IMR-90 (cell line): ENCODE measurements at regions not wholly inside any gene's neighbourhood (a gene's known extent, or its start where the extent isn't known, plus 50 kb on each side); places are given as distances from the start of the nearest gene placed in this dataset.

Experiments
- ATAC-seq: fragments of 200-7000 bp; cut with Tn5 transposase; 2 replicates; pipeline ENCODE4 v1.9.1; 2020; ENCODE audit warnings: low read depth, mild to moderate bottlenecking, moderate library complexity
- BruUV-seq: library from RNA; stranded (reverse); fragments of 400-500 nt; replicated peaks from 2 replicates; lab custom pipeline; 2021; lab: Mats Ljungman, UMichigan
- CTCF ChIA-PET: fragments of 300-600 bp; formaldehyde crosslinking; extraction: SDS; loops from one replicate; lab custom pipeline; 2021; ENCODE audit warnings: antibody characterized with exemption; lab: Yijun Ruan, JAX
- POLR2A ChIA-PET: fragments of 300-600 bp; sonication (Branson Sonifier 250); formaldehyde crosslinking; loops from one replicate; lab custom pipeline; 2022; ENCODE audit warnings: antibody characterized with exemption; ENCODE audit not compliant: unreplicated experiment; lab: Charles Lee
- DNase-seq: peaks from one replicate; pipeline ENCODE4 v3.0.0; 2013
- H2AFZ ChIP-seq: replicated peaks from 2 replicates; pipeline ENCODE3; 2013; ENCODE audit warnings: low read length, mild to moderate bottlenecking; ENCODE audit not compliant: poor library complexity
- H2AK5ac ChIP-seq: 2 replicates; pipeline ENCODE4 v1.6.1; 2013; ENCODE audit warnings: low read depth, low read length, inconsistent platforms
- H2AK9ac ChIP-seq: replicated peaks from 2 replicates; pipeline ENCODE3; 2013; ENCODE audit warnings: mild to moderate bottlenecking, low read depth, low read length, moderate library complexity; ENCODE audit not compliant: poor library complexity
- H2BK120ac ChIP-seq: 2 replicates; pipeline ENCODE4 v1.6.1; 2013; ENCODE audit warnings: low read depth, low read length, inconsistent platforms
- H2BK15ac ChIP-seq: 3 replicates; pipeline ENCODE4 v1.6.1; 2013; ENCODE audit warnings: low read depth, low read length, inconsistent platforms
- H2BK20ac ChIP-seq: 2 replicates; pipeline ENCODE4 v1.6.1; 2013; ENCODE audit warnings: low read depth, mild to moderate bottlenecking, inconsistent platforms, low read length, moderate library complexity
- H2BK5ac ChIP-seq: 2 replicates; pipeline ENCODE4 v1.6.1; 2013; ENCODE audit warnings: mild to moderate bottlenecking, low read depth, low read length, inconsistent platforms; ENCODE audit not compliant: poor library complexity, severe bottlenecking
- H3K14ac ChIP-seq: replicated peaks from 2 replicates; pipeline ENCODE4 v1.6.1; 2013; ENCODE audit warnings: low read depth, low read length, inconsistent platforms
- H3K18ac ChIP-seq: 2 replicates; pipeline ENCODE4 v1.6.1; 2013; ENCODE audit warnings: low read depth, low read length, control low read depth
- H3K23ac ChIP-seq: 2 replicates; pipeline ENCODE4 v1.6.1; 2013; ENCODE audit warnings: low read depth, low read length, inconsistent platforms
- H3K27ac ChIP-seq: 2 replicates; pipeline ENCODE4 v1.5.1; 2013; ENCODE audit warnings: mild to moderate bottlenecking, control low read depth, low read length; ENCODE audit not compliant: insufficient read depth
- H3K27me3 ChIP-seq: 2 replicates; pipeline ENCODE4 v1.6.1; 2013; ENCODE audit warnings: low read length; ENCODE audit not compliant: control insufficient read depth, insufficient read depth
- H3K36me3 ChIP-seq: 2 replicates; pipeline ENCODE4 v1.6.1; 2013; ENCODE audit warnings: low read length, mixed read lengths; ENCODE audit not compliant: control insufficient read depth, insufficient read depth
- H3K4ac ChIP-seq: 2 replicates; pipeline ENCODE4 v1.6.1; 2013; ENCODE audit warnings: low read depth, low read length, inconsistent platforms
- H3K4me1 ChIP-seq: 2 replicates; pipeline ENCODE4 v1.6.1; 2013; ENCODE audit warnings: low read length, mixed read lengths; ENCODE audit not compliant: control insufficient read depth, insufficient read depth
- H3K4me2 ChIP-seq: 2 replicates; pipeline ENCODE4 v1.6.1; 2013; ENCODE audit warnings: low read depth, mild to moderate bottlenecking, control low read depth, low read length, moderate library complexity
- H3K4me3 ChIP-seq: 2 replicates; pipeline ENCODE4 v1.5.1; 2013; ENCODE audit warnings: low read depth, mild to moderate bottlenecking, control low read depth, low read length, moderate library complexity; ENCODE audit not compliant: insufficient read depth
- H3K56ac ChIP-seq: 2 replicates; pipeline ENCODE4 v1.6.1; 2013; ENCODE audit warnings: low read length, inconsistent platforms; ENCODE audit not compliant: insufficient read depth; ENCODE audit errors: extremely low read depth
- H3K79me1 ChIP-seq, 2 experiments: 2 replicates each; pipeline ENCODE4 v1.6.1; 2013; ENCODE audit warnings: low read length in 2 of 2, inconsistent platforms in 1 of 2, low read depth in 1 of 2
- H3K9ac ChIP-seq: 2 replicates; pipeline ENCODE4 v1.6.1; 2013; ENCODE audit warnings: low read depth, low read length, control low read depth
- H3K9me1 ChIP-seq: 2 replicates; pipeline ENCODE4 v1.6.1; 2013; ENCODE audit warnings: low read length, inconsistent platforms; ENCODE audit not compliant: insufficient read depth
- H3K9me3 ChIP-seq: 2 replicates; pipeline ENCODE4 v1.6.1; 2013; ENCODE audit warnings: low read length; ENCODE audit not compliant: control insufficient read depth, insufficient read depth
- H4K20me1 ChIP-seq: 2 replicates; pipeline ENCODE4 v1.6.1; 2013; ENCODE audit warnings: low read length, inconsistent platforms; ENCODE audit not compliant: insufficient read depth
- H4K5ac ChIP-seq: 2 replicates; pipeline ENCODE4 v1.6.1; 2013; ENCODE audit warnings: mild to moderate bottlenecking, low read depth, low read length, control low read depth
- H4K8ac ChIP-seq, 2 experiments: 2 replicates each; pipeline ENCODE4 v1.6.1; 2013; ENCODE audit warnings: low read depth in 2 of 2, low read length in 2 of 2, control low read depth in 1 of 2, inconsistent platforms in 1 of 2
- H4K91ac ChIP-seq: 2 replicates; pipeline ENCODE4 v1.6.1; 2013; ENCODE audit warnings: low read depth, low read length, inconsistent platforms; ENCODE audit not compliant: insufficient read depth
- BHLHE40 ChIP-seq: fragments of 150-350 bp; IDR thresholded peaks from 2 replicates; pipeline ENCODE4 v1.6.1; 2016; ENCODE audit warnings: mild to moderate bottlenecking, low read depth, low read length
- CEBPB ChIP-seq: IDR thresholded peaks from 2 replicates; pipeline ENCODE4 v1.6.1; 2012; ENCODE audit warnings: low read depth, low read length, improper control_type of control experiment
- CHD1 ChIP-seq: IDR thresholded peaks from 2 replicates; pipeline ENCODE4 v1.6.1; 2012; ENCODE audit warnings: low read depth, low read length, improper control_type of control experiment
- FOS ChIP-seq: fragments of 150-350 bp; IDR thresholded peaks from 2 replicates; pipeline ENCODE4 v1.6.1; 2016; ENCODE audit warnings: low read depth, low read length
- MAFK ChIP-seq: IDR thresholded peaks from 2 replicates; pipeline ENCODE4 v1.6.1; 2012; ENCODE audit warnings: low read depth, low read length, improper control_type of control experiment
- MAZ ChIP-seq: IDR thresholded peaks from 2 replicates; pipeline ENCODE4 v1.6.1; 2012; ENCODE audit warnings: low read depth, mild to moderate bottlenecking, low read length, improper control_type of control experiment, moderate library complexity, borderline replicate concordance
- MXI1 ChIP-seq: IDR thresholded peaks from 2 replicates; pipeline ENCODE4 v1.6.1; 2012; ENCODE audit warnings: low read depth, mild to moderate bottlenecking, low read length, moderate library complexity, borderline replicate concordance
- NFE2L2 ChIP-seq: fragments of 150-350 bp; IDR thresholded peaks from 2 replicates; pipeline ENCODE4 v1.6.1; 2016; ENCODE audit warnings: low read depth, mild to moderate bottlenecking, low read length
- POLR2A ChIP-seq: IDR thresholded peaks from 2 replicates; pipeline ENCODE4 v1.6.1; 2012; ENCODE audit warnings: mild to moderate bottlenecking, low read depth, low read length
- RAD21 ChIP-seq: IDR thresholded peaks from 2 replicates; pipeline ENCODE4 v1.6.1; 2012; ENCODE audit warnings: low read length, improper control_type of control experiment
- RCOR1 ChIP-seq: IDR thresholded peaks from 2 replicates; pipeline ENCODE4 v1.6.1; 2012; ENCODE audit warnings: mild to moderate bottlenecking, low read length, improper control_type of control experiment; ENCODE audit not compliant: insufficient replicate concordance
- RFX5 ChIP-seq: IDR thresholded peaks from 2 replicates; pipeline ENCODE4 v1.8.0; 2012; ENCODE audit warnings: low read depth, mild to moderate bottlenecking, low read length, moderate library complexity
- SMC3 ChIP-seq: fragments of 150-350 bp; IDR thresholded peaks from 2 replicates; pipeline ENCODE4 v1.6.1; 2016; ENCODE audit warnings: low read depth, mild to moderate bottlenecking, antibody characterized with exemption, low read length, moderate library complexity
- WGBS, 2 experiments: methylation state at CpG; one replicate each; pipeline versions ENCODE4 v1.1.5 to v1.1.7; 2013; ENCODE audit warnings: missing lambda C conversion rate in 2 of 2; ENCODE audit not compliant: insufficient read length in 1 of 2; ENCODE audit errors: extremely low coverage in 2 of 2; 5-methylcytosine and 5-hydroxymethylcytosine counted together
- dilution Hi-C: fragments of 300-500 bp; cut with HindIII; formaldehyde crosslinking; loops from one replicate; pipeline ENCODE4 v1.14.3; 2018; ENCODE audit warnings: low sequenced_read_pairs; ENCODE audit not compliant: unreplicated experiment
- in situ Hi-C: fragments of 300-500 bp; cut with MboI; formaldehyde crosslinking; loops from 3 replicates; pipeline ENCODE4 v1.14.3; 2019; ENCODE audit warnings: low sequenced_read_pairs, inconsistent platforms, mixed read lengths
- intact Hi-C: fragments of 100-400 bp; cut with micrococcal nuclease; formaldehyde crosslinking; loops from 2 replicates; pipeline ENCODE4 v1.10.0; 2022
- TF ChIP-seq, protein P1 (sequence below): conservative IDR thresholded peaks from 2 replicates; pipeline ENCODE4 v1.5.1; 2012; ENCODE audit warnings: mild to moderate bottlenecking, low read depth, low read length, improper control_type of control experiment
- TF ChIP-seq, protein P2 (sequence below): fragments of 150-350 bp; IDR thresholded peaks from 2 replicates; pipeline ENCODE4 v1.6.1; 2017; ENCODE audit warnings: mild to moderate bottlenecking, antibody characterized with exemption, low read length, low read depth
- TF ChIP-seq, protein P3 (sequence below): fragments of 150-350 bp; IDR thresholded peaks from 2 replicates; pipeline ENCODE4 v1.6.1; 2016; ENCODE audit warnings: low read depth, mild to moderate bottlenecking, low read length, moderate library complexity, borderline replicate concordance

DNA sequence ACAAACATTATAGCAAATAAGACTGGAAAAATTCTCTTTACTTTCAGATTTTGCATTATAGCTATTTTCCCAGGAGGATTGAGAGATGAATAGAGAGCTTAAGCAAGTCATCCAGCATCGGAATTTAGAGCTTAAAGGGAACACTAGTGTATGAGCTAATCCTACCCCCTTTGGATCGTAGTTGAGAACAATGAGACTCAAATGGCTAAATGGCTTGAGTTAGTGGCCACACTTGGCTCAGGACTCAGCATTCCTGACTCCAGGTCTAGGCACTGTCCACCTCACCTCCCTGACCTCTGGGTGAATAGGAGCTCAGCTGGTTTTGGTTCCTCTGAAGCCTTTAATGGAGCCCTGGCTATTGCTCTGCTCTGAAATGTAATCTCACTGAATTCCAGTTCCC is 97.5 kb upstream of the CXCR4 start:
- H3K23ac ChIP-seq = no peak overlapping the region
- H3K27ac ChIP-seq = no peak overlapping the region
- CTCF ChIA-PET = no interaction called here
- H3K4me2 ChIP-seq = no peak overlapping the region
- H3K18ac ChIP-seq = no peak overlapping the region
- no peak overlapping the region for H4K91ac ChIP-seq
- no peaks in the 10 kb centered on the region for H3K4me1 ChIP-seq
- intact Hi-C loops = no loop called here
- H4K5ac ChIP-seq = no peak overlapping the region
- no peaks in the 10 kb centered on the region for H3K27me3 ChIP-seq
- no peak overlapping the region for H3K14ac ChIP-seq
- no peak overlapping the region for H2BK5ac ChIP-seq
- no peak overlapping the region for H2BK120ac ChIP-seq
- no peak overlapping the region for H2AK9ac ChIP-seq
- no TSS peak for BruUV-seq
- H2BK15ac ChIP-seq = no peak overlapping the region
- H3K9me3 ChIP-seq = no peaks in the 10 kb centered on the region
- DNase-seq (no peak), ATAC-seq (no peak)
- no peak for TF ChIP-seq MXI1
- TF ChIP-seq POLR2A = no peak
- TF ChIP-seq NFE2L2 = no peak
- no peak for TF ChIP-seq BHLHE40
- TF ChIP-seq, protein P1, sequence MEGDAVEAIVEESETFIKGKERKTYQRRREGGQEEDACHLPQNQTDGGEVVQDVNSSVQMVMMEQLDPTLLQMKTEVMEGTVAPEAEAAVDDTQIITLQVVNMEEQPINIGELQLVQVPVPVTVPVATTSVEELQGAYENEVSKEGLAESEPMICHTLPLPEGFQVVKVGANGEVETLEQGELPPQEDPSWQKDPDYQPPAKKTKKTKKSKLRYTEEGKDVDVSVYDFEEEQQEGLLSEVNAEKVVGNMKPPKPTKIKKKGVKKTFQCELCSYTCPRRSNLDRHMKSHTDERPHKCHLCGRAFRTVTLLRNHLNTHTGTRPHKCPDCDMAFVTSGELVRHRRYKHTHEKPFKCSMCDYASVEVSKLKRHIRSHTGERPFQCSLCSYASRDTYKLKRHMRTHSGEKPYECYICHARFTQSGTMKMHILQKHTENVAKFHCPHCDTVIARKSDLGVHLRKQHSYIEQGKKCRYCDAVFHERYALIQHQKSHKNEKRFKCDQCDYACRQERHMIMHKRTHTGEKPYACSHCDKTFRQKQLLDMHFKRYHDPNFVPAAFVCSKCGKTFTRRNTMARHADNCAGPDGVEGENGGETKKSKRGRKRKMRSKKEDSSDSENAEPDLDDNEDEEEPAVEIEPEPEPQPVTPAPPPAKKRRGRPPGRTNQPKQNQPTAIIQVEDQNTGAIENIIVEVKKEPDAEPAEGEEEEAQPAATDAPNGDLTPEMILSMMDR = no peak
- TF ChIP-seq MAZ = no peak
- no peak for TF ChIP-seq MAFK
- TF ChIP-seq RFX5 = no peak
- no peak for TF ChIP-seq CEBPB
- no peak for TF ChIP-seq RCOR1
- TF ChIP-seq, protein P2, sequence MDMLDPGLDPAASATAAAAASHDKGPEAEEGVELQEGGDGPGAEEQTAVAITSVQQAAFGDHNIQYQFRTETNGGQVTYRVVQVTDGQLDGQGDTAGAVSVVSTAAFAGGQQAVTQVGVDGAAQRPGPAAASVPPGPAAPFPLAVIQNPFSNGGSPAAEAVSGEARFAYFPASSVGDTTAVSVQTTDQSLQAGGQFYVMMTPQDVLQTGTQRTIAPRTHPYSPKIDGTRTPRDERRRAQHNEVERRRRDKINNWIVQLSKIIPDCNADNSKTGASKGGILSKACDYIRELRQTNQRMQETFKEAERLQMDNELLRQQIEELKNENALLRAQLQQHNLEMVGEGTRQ = no peak
- no peak for TF ChIP-seq SMC3
- no peak for TF ChIP-seq CHD1
- TF ChIP-seq, protein P3, sequence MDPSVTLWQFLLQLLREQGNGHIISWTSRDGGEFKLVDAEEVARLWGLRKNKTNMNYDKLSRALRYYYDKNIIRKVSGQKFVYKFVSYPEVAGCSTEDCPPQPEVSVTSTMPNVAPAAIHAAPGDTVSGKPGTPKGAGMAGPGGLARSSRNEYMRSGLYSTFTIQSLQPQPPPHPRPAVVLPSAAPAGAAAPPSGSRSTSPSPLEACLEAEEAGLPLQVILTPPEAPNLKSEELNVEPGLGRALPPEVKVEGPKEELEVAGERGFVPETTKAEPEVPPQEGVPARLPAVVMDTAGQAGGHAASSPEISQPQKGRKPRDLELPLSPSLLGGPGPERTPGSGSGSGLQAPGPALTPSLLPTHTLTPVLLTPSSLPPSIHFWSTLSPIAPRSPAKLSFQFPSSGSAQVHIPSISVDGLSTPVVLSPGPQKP = no peak
- no peak for TF ChIP-seq RAD21
- no peak for TF ChIP-seq FOS
- H3K4me3 ChIP-seq = no peak overlapping the region
- H3K9ac ChIP-seq = no peak overlapping the region
- H3K4ac ChIP-seq = no peak overlapping the region
- H3K36me3 ChIP-seq = no peaks in the 10 kb centered on the region
- H3K56ac ChIP-seq = no peak overlapping the region
- POLR2A ChIA-PET = no interaction called here
- in situ Hi-C loops = no loop called here
- WGBS, 2 experiments = no CpG with 5 or more reads among the region's 2 CpGs
- no peak overlapping the region for H2BK20ac ChIP-seq
- H4K20me1 ChIP-seq = no peaks in the 10 kb centered on the region
- no peaks in the 10 kb centered on the region for H3K9me1 ChIP-seq
- no peak overlapping the region for H4K8ac ChIP-seq
- H3K79me1 ChIP-seq = no peaks in the 10 kb centered on the region
- no peak overlapping the region for H2AK5ac ChIP-seq
- dilution Hi-C loops = no loop called here
- no peak overlapping the region for H2AFZ ChIP-seq
